Ishikawa (cell line): ENCODE measurements at regions not wholly inside any gene's neighbourhood (a gene's known extent, or its start where the extent isn't known, plus 50 kb on each side); places are given as distances from the start of the nearest gene placed in this dataset.

Source experiments
- CEBPB ChIP-seq: IDR thresholded peaks from 2 replicates; pipeline ENCODE4 v1.6.1; 2012
- CREB1 ChIP-seq: IDR thresholded peaks from 2 replicates; pipeline ENCODE4 v1.6.1; 2012; ENCODE audit warnings: low read depth
- EGR1 ChIP-seq: IDR thresholded peaks from 2 replicates; pipeline ENCODE4 v1.6.1; 2012
- EP300 ChIP-seq: IDR thresholded peaks from 2 replicates; pipeline ENCODE4 v1.6.1; 2012; ENCODE audit warnings: borderline replicate concordance
- FOXM1 ChIP-seq: IDR thresholded peaks from 2 replicates; pipeline ENCODE4 v1.6.1; 2012; ENCODE audit warnings: low read depth, borderline replicate concordance
- MAX ChIP-seq: IDR thresholded peaks from 2 replicates; pipeline ENCODE4 v1.6.1; 2012
- NFIC ChIP-seq: IDR thresholded peaks from 2 replicates; pipeline ENCODE4 v1.6.1; 2012
- RAD21 ChIP-seq: IDR thresholded peaks from 2 replicates; pipeline ENCODE4 v1.6.1; 2012; ENCODE audit warnings: low read depth
- REST ChIP-seq: IDR thresholded peaks from 2 replicates; pipeline ENCODE4 v1.6.1; 2012; ENCODE audit warnings: low read depth, mild to moderate bottlenecking
- TAF1 ChIP-seq: IDR thresholded peaks from 2 replicates; pipeline ENCODE4 v1.6.1; 2012; ENCODE audit warnings: low read depth, mild to moderate bottlenecking
- TCF12 ChIP-seq: IDR thresholded peaks from 2 replicates; pipeline ENCODE4 v1.6.1; 2012; ENCODE audit warnings: low read depth
- TEAD4 ChIP-seq: IDR thresholded peaks from 2 replicates; pipeline ENCODE4 v1.6.1; 2012
- USF1 ChIP-seq: IDR thresholded peaks from 2 replicates; pipeline ENCODE4 v1.6.1; 2012
- YY1 ChIP-seq: IDR thresholded peaks from 2 replicates; pipeline ENCODE4 v1.6.1; 2012; ENCODE audit warnings: low read depth
- ZBTB7A ChIP-seq: IDR thresholded peaks from 2 replicates; pipeline ENCODE4 v1.6.1; 2012; ENCODE audit warnings: low read depth

- TF ChIP-seq CREB1: no peak
Observed at GRCh38 chr14:66420251-66421006, 65.7 kb upstream of the CCDC196 start.

GRCh38 chr14:66421990-66422946 is 63.9 kb upstream of the CCDC196 start:
- no peak for TF ChIP-seq NFIC
- TF ChIP-seq FOXM1: no peak
- TF ChIP-seq TCF12: no peak
- no peak for TF ChIP-seq EP300
- no peak for TF ChIP-seq CREB1
- TF ChIP-seq ZBTB7A: no peak
- TF ChIP-seq YY1: no peak
- TF ChIP-seq USF1: no peak
- no peak for TF ChIP-seq CEBPB
- no peak for TF ChIP-seq TEAD4
- no peak for TF ChIP-seq MAX
- no peak for TF ChIP-seq REST
- no peak for TF ChIP-seq EGR1
- no peak for TF ChIP-seq TAF1
- TF ChIP-seq RAD21: no peak

- TF ChIP-seq TCF12: no peak
- no peak for TF ChIP-seq USF1
- TF ChIP-seq TEAD4: no peak
Observed at GRCh38 chr14:66425402-66425801, 60.8 kb upstream of the CCDC196 start.

- TF ChIP-seq TAF1 (no peak), TEAD4 (no peak)
Observed at GRCh38 chr14:66426451-66426850, 59.7 kb upstream of the CCDC196 start.

GRCh38 chr14:66432334-66432733 is 53.8 kb upstream of the CCDC196 start:
- TF ChIP-seq NFIC (no peak), EP300 (no peak), TCF12 (no peak), CREB1 (no peak), TAF1 (no peak), TEAD4 (no peak), REST (no peak), RAD21 (no peak), EGR1 (no peak), ZBTB7A (no peak)

- TF ChIP-seq CEBPB: no peak
- no peak for TF ChIP-seq REST
- no peak for TF ChIP-seq RAD21
- no peak for TF ChIP-seq EGR1
- no peak for TF ChIP-seq EP300
- no peak for TF ChIP-seq FOXM1
- TF ChIP-seq CREB1: no peak
- TF ChIP-seq YY1: no peak
- no peak for TF ChIP-seq USF1
- no peak for TF ChIP-seq TAF1
- TF ChIP-seq NFIC: no peak
- no peak for TF ChIP-seq MAX
- no peak for TF ChIP-seq TCF12
- TF ChIP-seq TEAD4: no peak
Observed at GRCh38 chr14:66434464-66434863, 51.7 kb upstream of the CCDC196 start.
